MM.1S (cell line): ENCODE measurements at regions not wholly inside any gene's neighbourhood (a gene's known extent, or its start where the extent isn't known, plus 50 kb on each side); places are given as distances from the start of the nearest gene placed in this dataset.

Experiments
- DNase-seq: peaks from one replicate; pipeline ENCODE4 v3.0.0-alpha.2; 2015
- H2AFZ ChIP-seq: fragments of 300-600 bp; sonication (generic); 2 replicates; pipeline ENCODE4 v1.6.0; 2016; ENCODE audit warnings: antibody characterized with exemption, low read length
- H3F3A ChIP-seq: fragments of 300-600 bp; sonication (generic); 2 replicates; pipeline ENCODE4 v1.6.1; 2016; ENCODE audit warnings: mild to moderate bottlenecking, antibody characterized with exemption, low read length, moderate library complexity, mixed read lengths; ENCODE audit not compliant: insufficient read depth
- H3K27ac ChIP-seq: fragments of 300-600 bp; sonication (generic); 2 replicates; pipeline ENCODE4 v1.5.1; 2016; ENCODE audit warnings: mild to moderate bottlenecking, low read length
- H3K27me3 ChIP-seq: fragments of 300-600 bp; sonication (generic); replicated peaks from 2 replicates; pipeline ENCODE4 v1.6.0; 2016; ENCODE audit warnings: low read length; ENCODE audit not compliant: insufficient read depth
- H3K36me3 ChIP-seq: fragments of 300-600 bp; sonication (generic); replicated peaks from 2 replicates; pipeline ENCODE4 v1.6.1; 2016; ENCODE audit warnings: mild to moderate bottlenecking, low read length, mixed read lengths; ENCODE audit not compliant: insufficient read depth
- H3K4me1 ChIP-seq: fragments of 300-600 bp; sonication (generic); 2 replicates; pipeline ENCODE4 v1.6.1; 2016; ENCODE audit warnings: low read length, mixed read lengths
- H3K4me2 ChIP-seq: fragments of 300-600 bp; sonication (generic); 2 replicates; pipeline ENCODE4 v1.6.0; 2016; ENCODE audit warnings: low read depth, low read length
- H3K4me3 ChIP-seq: fragments of 300-600 bp; sonication (generic); 2 replicates; pipeline ENCODE4 v1.5.1; 2016; ENCODE audit warnings: low read length, mixed read lengths
- H3K79me2 ChIP-seq: fragments of 300-600 bp; sonication (generic); 2 replicates; pipeline ENCODE4 v1.6.1; 2016; ENCODE audit warnings: mixed run types, low read length, mixed read lengths
- H3K9ac ChIP-seq: fragments of 300-600 bp; sonication (generic); 2 replicates; pipeline ENCODE4 v1.6.1; 2016; ENCODE audit warnings: low read length, mixed read lengths
- H3K9me2 ChIP-seq: fragments of 300-600 bp; sonication (generic); replicated peaks from 2 replicates; pipeline ENCODE4 v1.6.1; 2016; ENCODE audit warnings: mild to moderate bottlenecking, low read length, mixed read lengths; ENCODE audit not compliant: insufficient read depth
- H3K9me3 ChIP-seq: fragments of 300-600 bp; sonication (generic); replicated peaks from 2 replicates; pipeline ENCODE4 v1.6.1; 2016; ENCODE audit warnings: mild to moderate bottlenecking, low read length, mixed read lengths; ENCODE audit not compliant: insufficient read depth
- H4K20me1 ChIP-seq: fragments of 300-600 bp; sonication (generic); 2 replicates; pipeline ENCODE4 v1.6.1; 2016; ENCODE audit warnings: mild to moderate bottlenecking, low read length, moderate library complexity, mixed read lengths; ENCODE audit not compliant: insufficient read depth
- CTCF ChIP-seq: fragments of 300-600 bp; sonication (generic); IDR thresholded peaks from 2 replicates; pipeline ENCODE4 v1.5.1; 2016; ENCODE audit warnings: antibody characterized with exemption, low read length, mixed read lengths
- EZH2 ChIP-seq: fragments of 300-600 bp; sonication (generic); optimal IDR thresholded peaks from 2 replicates; pipeline ENCODE3; 2017; ENCODE audit warnings: low read depth, mild to moderate bottlenecking, antibody characterized with exemption, low read length, mixed read lengths
- EZH2phosphoT487 ChIP-seq: fragments of 300-600 bp; sonication (generic); IDR thresholded peaks from 2 replicates; pipeline ENCODE4 v1.6.1; 2018; ENCODE audit warnings: antibody characterized with exemption, low read length

- Histone ChIP-seq H3K9me2 (no peaks in the 10 kb centered on the region), H3K36me3 (no peaks in the 10 kb centered on the region), H3K27me3 (no peaks in the 10 kb centered on the region), H3F3A (no peaks in the 10 kb centered on the region), H3K4me2 (no peak overlapping the region), H3K27ac (no peak overlapping the region), H3K4me3 (no peak overlapping the region), H3K9ac (no peak overlapping the region), H3K4me1 (no peaks in the 10 kb centered on the region), H3K9me3 (no peaks in the 10 kb centered on the region), H4K20me1 (no peaks in the 10 kb centered on the region), H3K79me2 (no peaks in the 10 kb centered on the region), H2AFZ (no peak overlapping the region)
- no peak for TF ChIP-seq CTCF
- TF ChIP-seq EZH2phosphoT487, result no peak
- TF ChIP-seq EZH2, result no peak
- DNase-seq, result no peak
Measured at GRCh38 chr2:156765043-156765442, 328.9 kb downstream of the GPD2 start.

DNA sequence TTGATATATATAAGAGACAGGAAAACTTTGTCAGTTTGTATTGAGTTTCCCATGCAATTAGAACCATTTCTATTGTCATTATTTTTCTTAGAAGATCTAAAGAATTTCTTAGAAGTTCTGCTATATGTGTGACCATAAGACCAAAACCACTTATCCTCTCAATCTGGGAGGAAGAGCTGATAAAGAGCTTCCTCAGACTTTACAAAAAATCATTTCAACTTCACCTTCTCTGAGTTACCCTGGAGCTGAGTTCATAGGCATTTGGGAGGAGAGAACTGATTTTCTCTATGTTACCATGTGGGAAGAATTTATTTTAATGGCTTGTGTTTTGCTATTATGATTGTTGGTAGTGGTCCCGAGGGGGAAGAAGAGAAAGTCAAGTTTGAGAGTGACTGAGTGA is 329.3 kb downstream of the GPD2 start:
- Histone ChIP-seq H3K9me2 (no peaks in the 10 kb centered on the region), H3F3A (no peaks in the 10 kb centered on the region), H3K27ac (no peak overlapping the region), H3K36me3 (no peaks in the 10 kb centered on the region), H2AFZ (no peak overlapping the region), H3K4me1 (no peaks in the 10 kb centered on the region), H3K9me3 (no peaks in the 10 kb centered on the region), H3K79me2 (no peaks in the 10 kb centered on the region), H3K9ac (no peak overlapping the region), H3K4me2 (no peak overlapping the region), H4K20me1 (no peaks in the 10 kb centered on the region), H3K4me3 (no peak overlapping the region), H3K27me3 (no peaks in the 10 kb centered on the region)
- DNase-seq, result no peak
- TF ChIP-seq EZH2 (no peak), CTCF (no peak), EZH2phosphoT487 (no peak)

- Histone ChIP-seq H3K4me2 (no peak overlapping the region), H3K79me2 (no peaks in the 10 kb centered on the region), H3K27me3 (no peaks in the 10 kb centered on the region), H3K9ac (no peak overlapping the region), H3K27ac (no peak overlapping the region), H4K20me1 (no peaks in the 10 kb centered on the region), H3K9me2 (no peaks in the 10 kb centered on the region), H3K9me3 (no peaks in the 10 kb centered on the region), H3F3A (no peaks in the 10 kb centered on the region), H3K4me1 (no peaks in the 10 kb centered on the region), H3K36me3 (no peaks in the 10 kb centered on the region), H3K4me3 (no peak overlapping the region), H2AFZ (no peak overlapping the region)
- TF ChIP-seq CTCF, result no peak
- no peak for DNase-seq
Measured at GRCh38 chr2:156769802-156770201, 333.6 kb downstream of the GPD2 start.

DNA sequence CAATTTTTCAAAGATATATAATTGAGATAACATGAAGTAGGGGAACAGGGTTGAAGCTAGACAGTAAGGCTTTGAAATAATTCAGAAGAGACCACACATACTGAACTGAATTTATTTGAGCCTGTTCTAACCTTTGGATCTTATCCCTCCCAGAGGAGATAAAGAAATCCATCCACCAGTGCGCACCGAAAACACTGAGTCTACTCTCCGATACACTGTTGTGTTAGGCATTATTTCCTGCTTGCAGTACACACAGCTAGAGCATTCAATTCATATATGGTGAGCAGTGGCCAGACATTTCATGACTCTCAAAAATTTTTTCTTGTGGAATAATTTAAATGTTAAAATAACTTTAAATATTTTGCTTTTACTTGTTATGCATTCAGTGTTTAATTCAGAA is 342.7 kb downstream of the GPD2 start:
- Histone ChIP-seq H4K20me1 (no peaks in the 10 kb centered on the region), H3F3A (no peaks in the 10 kb centered on the region), H3K36me3 (no peaks in the 10 kb centered on the region), H3K4me1 (no peaks in the 10 kb centered on the region), H3K9ac (no peak overlapping the region), H3K79me2 (no peaks in the 10 kb centered on the region), H3K4me2 (no peak overlapping the region), H2AFZ (no peak overlapping the region), H3K9me2 (no peaks in the 10 kb centered on the region), H3K27me3 (no peaks in the 10 kb centered on the region), H3K9me3 (no peaks in the 10 kb centered on the region), H3K4me3 (no peak overlapping the region), H3K27ac (no peak overlapping the region)
- no peak for TF ChIP-seq EZH2
- no peak for DNase-seq
